HCT116 (cell line): ENCODE measurements at regions not wholly inside any gene's neighbourhood (a gene's known extent, or its start where the extent isn't known, plus 50 kb on each side); places are given as distances from the start of the nearest gene placed in this dataset.

Experiments
- CEBPB ChIP-seq: IDR thresholded peaks from 2 replicates; pipeline ENCODE4 v1.6.1; 2012; ENCODE audit warnings: low read depth
- CTCF ChIP-seq, 3 experiments: fragments of 200-600 bp in 1 of 3; sonication (generic) in 1 of 3; IDR thresholded peaks in 2 of 3; conservative IDR thresholded peaks in 1 of 3; 2 replicates each; pipeline ENCODE4 v1.5.1; 2012 to 2017; ENCODE audit warnings: low read depth in 2 of 3, low read length in 2 of 3, antibody characterized with exemption in 1 of 3, borderline replicate concordance in 1 of 3, control low read depth in 1 of 3, mild to moderate bottlenecking in 1 of 3, mixed read lengths in 1 of 3, mixed run types in 1 of 3, moderate library complexity in 1 of 3; ENCODE audit not compliant: insufficient read depth in 1 of 3
- EGR1 ChIP-seq: IDR thresholded peaks from 2 replicates; pipeline ENCODE4 v1.6.1; 2012; ENCODE audit warnings: low read depth
- EZH2 ChIP-seq: fragments of 200-600 bp; sonication (generic); IDR thresholded peaks from 2 replicates; pipeline ENCODE4 v1.6.1; 2017; ENCODE audit warnings: antibody characterized with exemption, mixed run types
- EZH2phosphoT487 ChIP-seq: fragments of 200-600 bp; IDR thresholded peaks from 2 replicates; pipeline ENCODE4 v1.6.1; 2018; ENCODE audit warnings: antibody characterized with exemption, borderline replicate concordance
- FOSL1 ChIP-seq: IDR thresholded peaks from 2 replicates; pipeline ENCODE4 v1.6.1; 2012; ENCODE audit warnings: low read depth
- POLR2A ChIP-seq: IDR thresholded peaks from 2 replicates; pipeline ENCODE4 v1.7.0; 2011; ENCODE audit warnings: borderline replicate concordance; ENCODE audit not compliant: insufficient read depth, insufficient read length; ENCODE audit errors: extremely low read depth
- POLR2AphosphoS5 ChIP-seq: IDR thresholded peaks from 2 replicates; pipeline ENCODE4 v1.6.1; 2011; ENCODE audit warnings: mild to moderate bottlenecking, low read depth, low read length, moderate library complexity
- ZNF274 ChIP-seq: fragments of 200-500 bp; sonication (Bioruptor generic); IDR thresholded peaks from 2 replicates; pipeline ENCODE4 v1.6.1; 2014; ENCODE audit warnings: mild to moderate bottlenecking, low read depth, low read length, inconsistent platforms

GRCh38 chrX:122770581-122770980, 413.5 kb upstream of the GRIA3 start:
- TF ChIP-seq ZNF274 (no peak), EZH2 (no peak), POLR2AphosphoS5 (no peak), CTCF (IDR thresholded peaks at IDR 0.05 in 2 of 3, conservative IDR thresholded peaks at IDR 0.05 in 1 of 3; ENCODE audit: borderline replicate concordance in 1 of 3, insufficient read depth in 1 of 3, low read depth in 2 of 3, low read length in 2 of 3) (no peak), CEBPB (no peak), FOSL1 (no peak), EZH2phosphoT487 (no peak), EGR1 (no peak), POLR2A (no peak)
